ENCODE measurements at regions not wholly inside any gene's neighbourhood (a gene's known extent, or its start where the extent isn't known, plus 50 kb on each side); places are given as distances from the start of the nearest gene placed in this dataset.
"Not testable (repeated sequence)": the region's sequence is repeated elsewhere in the genome, so short reads cannot be mapped to it uniquely, and the experiment has no call there.

- no peaks in the 10 kb centered on the region for H3K4me1 Mint-ChIP-seq
- H3K4me3 Mint-ChIP-seq = no peak overlapping the region
- no peaks in the 10 kb centered on the region for H3K36me3 Mint-ChIP-seq
- peaks cover 14% of the 10 kb centered on the region for H3K9me3 Mint-ChIP-seq
- DNase-seq (ENCODE audit: low spot score in 2 of 2) = no peak
- ATAC-seq = no peak
- no peak overlapping the region for H3K27ac Mint-ChIP-seq
Observed at GRCh38 chr2:139585101-139585500, 804.9 kb upstream of the NXPH2 start.

- Mint-ChIP-seq H3K9me3 (peaks cover 19% of the 10 kb centered on the region), H3K4me3 (no peak overlapping the region), H3K4me1 (no peaks in the 10 kb centered on the region), H3K36me3 (no peaks in the 10 kb centered on the region), H3K27ac (no peak overlapping the region)
- no peak for DNase-seq (ENCODE audit: low spot score in 2 of 2)
- no peak for ATAC-seq
Observed at GRCh38 chr2:139574371-139574770, 794.2 kb upstream of the NXPH2 start.

GRCh38 chr2:139556789-139557188, 776.6 kb upstream of the NXPH2 start:
- Mint-ChIP-seq H3K9me3 (peaks cover 29% of the 10 kb centered on the region), H3K36me3 (no peaks in the 10 kb centered on the region), H3K4me3 (no peak overlapping the region), H3K27ac (no peak overlapping the region), H3K4me1 (no peaks in the 10 kb centered on the region)
- ATAC-seq (no peak), DNase-seq (ENCODE audit: low spot score in 2 of 2) (no peak)

GRCh38 chr2:139550873-139551272, 770.7 kb upstream of the NXPH2 start:
- Mint-ChIP-seq H3K9me3 (peaks cover 14% of the 10 kb centered on the region), H3K27ac (no peak overlapping the region), H3K4me1 (no peaks in the 10 kb centered on the region), H3K4me3 (no peak overlapping the region), H3K36me3 (no peaks in the 10 kb centered on the region)
- ATAC-seq (no peak), DNase-seq (ENCODE audit: low spot score in 2 of 2) (no peak)

- Mint-ChIP-seq H3K4me3 (no peak overlapping the region), H3K4me1 (no peaks in the 10 kb centered on the region), H3K9me3 (peaks cover 13% of the 10 kb centered on the region), H3K36me3 (no peaks in the 10 kb centered on the region), H3K27ac (no peak overlapping the region)
- no peak for ATAC-seq
- no peak for DNase-seq (ENCODE audit: low spot score in 2 of 2)
Observed at GRCh38 chr2:139550341-139550740, 770.2 kb upstream of the NXPH2 start.

- ATAC-seq (no peak), DNase-seq (ENCODE audit: low spot score in 2 of 2) (no peak)
- Mint-ChIP-seq H3K36me3 (no peaks in the 10 kb centered on the region), H3K4me3 (no peak overlapping the region), H3K9me3 (peaks cover 16% of the 10 kb centered on the region), H3K4me1 (no peaks in the 10 kb centered on the region), H3K27ac (no peak overlapping the region)
Observed at GRCh38 chr2:139544186-139544851, 764.1 kb upstream of the NXPH2 start.

- not testable (repeated sequence) for H3K36me3 Mint-ChIP-seq, H3K4me1 Mint-ChIP-seq
Observed at GRCh38 chr2:139538332-139539020, 758.3 kb upstream of the NXPH2 start.

GRCh38 chr2:139529080-139529479, 748.9 kb upstream of the NXPH2 start:
- H3K4me3 Mint-ChIP-seq = no peak overlapping the region
- H3K27ac Mint-ChIP-seq = no peak overlapping the region

More at GRCh38 chr2:139538332-139539020, 758.3 kb upstream of the NXPH2 start:
- not testable (repeated sequence) for H3K27ac Mint-ChIP-seq; DNase-seq (ENCODE audit: low spot score in 2 of 2); ATAC-seq; H3K4me3 Mint-ChIP-seq
- peaks cover 12% of the 10 kb centered on the region for H3K9me3 Mint-ChIP-seq

GRCh38 chr2:139526781-139527180, 746.6 kb upstream of the NXPH2 start:
- Mint-ChIP-seq H3K4me3 (no peak overlapping the region), H3K27ac (no peak overlapping the region), H3K9me3 (peaks cover 25% of the 10 kb centered on the region), H3K36me3 (no peaks in the 10 kb centered on the region), H3K4me1 (no peaks in the 10 kb centered on the region)
- DNase-seq (ENCODE audit: low spot score in 2 of 2) (no peak), ATAC-seq (no peak)

More at GRCh38 chr2:139529080-139529479, 748.9 kb upstream of the NXPH2 start:
- Mint-ChIP-seq H3K4me1 (no peaks in the 10 kb centered on the region), H3K36me3 (no peaks in the 10 kb centered on the region), H3K9me3 (peaks cover 17% of the 10 kb centered on the region)
- ATAC-seq (no peak), DNase-seq (ENCODE audit: low spot score in 2 of 2) (no peak)

GRCh38 chr2:139518321-139518720, 738.1 kb upstream of the NXPH2 start:
- H3K36me3 Mint-ChIP-seq = no peaks in the 10 kb centered on the region
- no peak overlapping the region for H3K27ac Mint-ChIP-seq
- ATAC-seq = no peak
- no peaks in the 10 kb centered on the region for H3K4me1 Mint-ChIP-seq
- no peak for DNase-seq (ENCODE audit: low spot score in 2 of 2)
- no peak overlapping the region for H3K4me3 Mint-ChIP-seq
- peaks cover 16% of the 10 kb centered on the region for H3K9me3 Mint-ChIP-seq

GRCh38 chr2:139514951-139515350, 734.8 kb upstream of the NXPH2 start:
- Mint-ChIP-seq H3K4me1 (no peaks in the 10 kb centered on the region), H3K4me3 (no peak overlapping the region), H3K9me3 (peaks cover 11% of the 10 kb centered on the region), H3K36me3 (no peaks in the 10 kb centered on the region), H3K27ac (no peak overlapping the region)
- DNase-seq (ENCODE audit: low spot score in 2 of 2) = no peak
- no peak for ATAC-seq

GRCh38 chr2:139495851-139496250, 715.7 kb upstream of the NXPH2 start:
- peaks cover 22% of the 10 kb centered on the region for H3K9me3 Mint-ChIP-seq
- ATAC-seq (no peak), DNase-seq (ENCODE audit: low spot score in 2 of 2) (no peak)
- H3K36me3 Mint-ChIP-seq = no peaks in the 10 kb centered on the region
- no peak overlapping the region for H3K4me3 Mint-ChIP-seq
- H3K27ac Mint-ChIP-seq = no peak overlapping the region
- H3K4me1 Mint-ChIP-seq = no peaks in the 10 kb centered on the region

GRCh38 chr2:139492131-139492680, 712.0 kb upstream of the NXPH2 start:
- no peak overlapping the region for H3K4me3 Mint-ChIP-seq
- H3K27ac Mint-ChIP-seq = no peak overlapping the region

GRCh38 chr2:139480161-139480650, 700.0 kb upstream of the NXPH2 start:
- no peak overlapping the region for H3K4me3 Mint-ChIP-seq
- no peak overlapping the region for H3K27ac Mint-ChIP-seq

More at GRCh38 chr2:139492131-139492680, 712.0 kb upstream of the NXPH2 start:
- Mint-ChIP-seq H3K9me3 (peaks cover 14% of the 10 kb centered on the region), H3K4me1 (no peaks in the 10 kb centered on the region), H3K36me3 (no peaks in the 10 kb centered on the region)
- no peak for ATAC-seq
- DNase-seq (ENCODE audit: low spot score in 2 of 2) = no peak

GRCh38 chr2:139478165-139478914, 698.1 kb upstream of the NXPH2 start:
- Mint-ChIP-seq H3K4me3 (no peak overlapping the region), H3K27ac (no peak overlapping the region)

More at GRCh38 chr2:139480161-139480650, 700.0 kb upstream of the NXPH2 start:
- no peaks in the 10 kb centered on the region for H3K4me1 Mint-ChIP-seq
- no peaks in the 10 kb centered on the region for H3K36me3 Mint-ChIP-seq
- peaks cover 23% of the 10 kb centered on the region for H3K9me3 Mint-ChIP-seq
- no peak for ATAC-seq
- DNase-seq (ENCODE audit: low spot score in 2 of 2) = no peak

More at GRCh38 chr2:139478165-139478914, 698.1 kb upstream of the NXPH2 start:
- Mint-ChIP-seq H3K4me1 (no peaks in the 10 kb centered on the region), H3K9me3 (peaks cover 23% of the 10 kb centered on the region), H3K36me3 (no peaks in the 10 kb centered on the region)
- ATAC-seq (no peak), DNase-seq (ENCODE audit: low spot score in 2 of 2) (no peak)
